ENCODE measurements at regions not wholly inside any gene's neighbourhood (a gene's known extent, or its start where the extent isn't known, plus 50 kb on each side); places are given as distances from the start of the nearest gene placed in this dataset.

DNA sequence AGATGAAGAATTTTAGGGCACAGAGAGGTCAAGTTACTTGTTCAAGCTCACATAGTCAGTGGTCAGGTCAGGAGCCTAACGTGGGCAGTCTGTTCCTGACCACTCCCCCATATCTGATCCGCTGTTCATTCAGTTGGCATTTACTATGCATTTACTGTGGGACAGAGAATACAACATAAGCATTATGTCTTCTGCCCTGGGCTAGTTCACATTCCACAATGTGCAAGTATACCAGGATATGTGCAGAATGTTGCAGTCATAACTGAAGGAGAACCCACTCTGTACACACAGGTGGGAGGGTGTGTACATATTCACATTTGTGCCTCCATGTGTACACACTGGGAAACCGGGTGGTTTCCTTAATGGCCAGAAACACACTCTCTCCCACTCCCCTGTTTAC is 309.6 kb downstream of the PRDM2 start:
- no peaks in the 10 kb centered on the region for H3K27me3 Mint-ChIP-seq (ENCODE audit: unreplicated experiment)
- no peak overlapping the region for H3K4me3 Mint-ChIP-seq (ENCODE audit: unreplicated experiment)
- H3K9me3 Mint-ChIP-seq (ENCODE audit: unreplicated experiment): peaks cover 2% of the 10 kb centered on the region
- no peaks in the 10 kb centered on the region for H3K4me1 Mint-ChIP-seq (ENCODE audit: low read depth, unreplicated experiment)
- peaks cover 7% of the 10 kb centered on the region for H3K36me3 Mint-ChIP-seq (ENCODE audit: unreplicated experiment)
- no peak for DNase-seq
- H3K27ac Mint-ChIP-seq (ENCODE audit: unreplicated experiment): no peak overlapping the region
- TF ChIP-seq, protein P1, sequence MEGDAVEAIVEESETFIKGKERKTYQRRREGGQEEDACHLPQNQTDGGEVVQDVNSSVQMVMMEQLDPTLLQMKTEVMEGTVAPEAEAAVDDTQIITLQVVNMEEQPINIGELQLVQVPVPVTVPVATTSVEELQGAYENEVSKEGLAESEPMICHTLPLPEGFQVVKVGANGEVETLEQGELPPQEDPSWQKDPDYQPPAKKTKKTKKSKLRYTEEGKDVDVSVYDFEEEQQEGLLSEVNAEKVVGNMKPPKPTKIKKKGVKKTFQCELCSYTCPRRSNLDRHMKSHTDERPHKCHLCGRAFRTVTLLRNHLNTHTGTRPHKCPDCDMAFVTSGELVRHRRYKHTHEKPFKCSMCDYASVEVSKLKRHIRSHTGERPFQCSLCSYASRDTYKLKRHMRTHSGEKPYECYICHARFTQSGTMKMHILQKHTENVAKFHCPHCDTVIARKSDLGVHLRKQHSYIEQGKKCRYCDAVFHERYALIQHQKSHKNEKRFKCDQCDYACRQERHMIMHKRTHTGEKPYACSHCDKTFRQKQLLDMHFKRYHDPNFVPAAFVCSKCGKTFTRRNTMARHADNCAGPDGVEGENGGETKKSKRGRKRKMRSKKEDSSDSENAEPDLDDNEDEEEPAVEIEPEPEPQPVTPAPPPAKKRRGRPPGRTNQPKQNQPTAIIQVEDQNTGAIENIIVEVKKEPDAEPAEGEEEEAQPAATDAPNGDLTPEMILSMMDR (IDR thresholded peaks at IDR 0.05; ENCODE audit: partially characterized antibody, unreplicated experiment): no peak

DNA sequence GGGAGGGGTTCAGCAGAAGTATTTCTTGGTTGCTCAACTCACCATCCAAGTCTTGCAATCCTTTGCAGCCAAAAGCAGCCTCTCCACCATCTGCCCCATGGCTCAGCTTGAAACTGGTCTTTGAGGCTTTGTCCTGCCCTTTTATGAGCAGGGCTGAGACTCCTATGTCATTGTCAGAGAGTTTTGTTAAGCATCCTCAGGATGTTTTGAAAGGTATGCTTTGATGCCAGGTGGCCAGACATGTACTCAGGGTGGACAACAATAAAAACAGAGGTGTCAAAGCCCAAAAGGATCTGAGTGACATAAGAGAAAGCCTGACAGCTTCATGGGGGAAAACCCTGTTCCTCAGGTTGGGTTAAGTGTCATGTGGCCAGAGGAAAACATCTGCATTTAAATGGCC is 310.5 kb downstream of the PRDM2 start:
- DNase-seq: no peak
- TF ChIP-seq, protein P1 (IDR thresholded peaks at IDR 0.05; ENCODE audit: partially characterized antibody, unreplicated experiment): no peak
- Mint-ChIP-seq H3K27ac (ENCODE audit: unreplicated experiment) (no peak overlapping the region), H3K4me3 (ENCODE audit: unreplicated experiment) (no peak overlapping the region), H3K9me3 (ENCODE audit: unreplicated experiment) (no peaks in the 10 kb centered on the region), H3K27me3 (ENCODE audit: unreplicated experiment) (no peaks in the 10 kb centered on the region), H3K36me3 (ENCODE audit: unreplicated experiment) (peaks cover 7% of the 10 kb centered on the region), H3K4me1 (ENCODE audit: low read depth, unreplicated experiment) (no peaks in the 10 kb centered on the region)

DNA sequence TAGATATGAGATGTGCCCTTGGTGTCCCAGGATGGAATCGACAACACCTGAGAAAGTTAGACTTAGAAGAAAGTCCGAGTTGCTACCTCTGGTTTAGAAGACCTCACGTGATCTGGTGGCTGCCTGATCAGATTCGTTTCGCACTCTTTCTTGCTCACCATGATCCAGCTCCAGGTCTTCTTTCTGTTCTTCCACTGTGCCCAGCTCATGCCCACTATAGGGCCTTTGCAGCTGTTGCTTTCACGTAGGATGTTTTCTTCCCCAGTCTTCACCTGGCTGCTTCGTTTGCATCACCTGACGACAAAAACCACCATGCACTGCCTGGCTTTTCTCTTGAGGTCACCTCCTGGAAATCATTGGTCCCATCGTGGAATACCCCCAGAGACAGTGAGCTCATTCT is 311.1 kb downstream of the PRDM2 start:
- H3K4me3 Mint-ChIP-seq (ENCODE audit: unreplicated experiment): no peak overlapping the region
- H3K4me1 Mint-ChIP-seq (ENCODE audit: low read depth, unreplicated experiment): no peaks in the 10 kb centered on the region

DNA sequence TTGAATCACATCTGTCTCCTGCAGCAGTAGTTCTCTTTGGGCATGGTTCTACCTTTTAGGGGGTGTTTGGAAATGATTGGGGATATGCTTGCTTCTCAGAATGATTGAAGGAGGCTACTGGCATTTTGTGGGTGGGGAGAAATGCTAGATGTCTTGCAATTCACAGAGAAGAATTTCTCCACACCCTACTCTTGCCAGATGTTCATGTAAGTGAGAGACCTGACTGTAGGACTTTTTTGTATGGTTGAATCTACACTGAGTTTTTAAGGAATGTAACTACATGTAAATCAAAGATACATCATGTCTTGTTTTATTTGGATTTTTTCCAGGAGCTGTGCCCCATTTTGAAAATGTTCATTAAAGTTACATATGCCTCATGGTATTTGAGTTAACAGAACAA is 311.9 kb downstream of the PRDM2 start:
- Mint-ChIP-seq H3K4me1 (ENCODE audit: low read depth, unreplicated experiment) (no peaks in the 10 kb centered on the region), H3K9me3 (ENCODE audit: unreplicated experiment) (no peaks in the 10 kb centered on the region), H3K27me3 (ENCODE audit: unreplicated experiment) (no peaks in the 10 kb centered on the region), H3K4me3 (ENCODE audit: unreplicated experiment) (no peak overlapping the region), H3K36me3 (ENCODE audit: unreplicated experiment) (peaks cover 7% of the 10 kb centered on the region), H3K27ac (ENCODE audit: unreplicated experiment) (no peak overlapping the region)
- DNase-seq: no peak
- TF ChIP-seq, protein P1 (IDR thresholded peaks at IDR 0.05; ENCODE audit: partially characterized antibody, unreplicated experiment): no peak

More for the DNA sequence above, 311.1 kb downstream of the PRDM2 start:
- no peak for DNase-seq
- no peak overlapping the region for H3K27ac Mint-ChIP-seq (ENCODE audit: unreplicated experiment)
- H3K36me3 Mint-ChIP-seq (ENCODE audit: unreplicated experiment): peaks cover 7% of the 10 kb centered on the region
- H3K27me3 Mint-ChIP-seq (ENCODE audit: unreplicated experiment): no peaks in the 10 kb centered on the region
- TF ChIP-seq, protein P1 (IDR thresholded peaks at IDR 0.05; ENCODE audit: partially characterized antibody, unreplicated experiment): no peak
- H3K9me3 Mint-ChIP-seq (ENCODE audit: unreplicated experiment): no peaks in the 10 kb centered on the region

DNA sequence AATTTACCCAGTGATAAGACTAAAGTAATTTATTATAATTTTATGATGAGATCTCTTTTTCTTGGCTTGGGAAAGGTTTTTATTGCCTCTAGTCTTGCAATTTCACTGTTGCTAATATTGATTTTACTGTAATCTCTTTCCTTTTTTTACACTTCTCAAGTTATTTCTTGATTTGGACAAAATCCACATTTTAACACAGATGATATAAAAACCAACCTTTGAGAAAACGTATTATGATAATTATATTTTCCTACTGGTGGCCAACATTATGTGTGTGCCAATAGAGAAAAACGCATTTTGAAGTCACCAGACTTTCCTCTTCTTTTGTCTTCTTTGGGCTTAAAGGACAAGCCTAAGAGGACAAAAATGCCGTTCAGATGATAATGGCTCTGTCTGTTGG is 314.9 kb downstream of the PRDM2 start:
- H3K4me1 Mint-ChIP-seq (ENCODE audit: low read depth, unreplicated experiment): no peaks in the 10 kb centered on the region
- H3K9me3 Mint-ChIP-seq (ENCODE audit: unreplicated experiment): no peaks in the 10 kb centered on the region
- no peak overlapping the region for H3K4me3 Mint-ChIP-seq (ENCODE audit: unreplicated experiment)
- no peak for DNase-seq
- no peaks in the 10 kb centered on the region for H3K36me3 Mint-ChIP-seq (ENCODE audit: unreplicated experiment)
- TF ChIP-seq, protein P1 (IDR thresholded peaks at IDR 0.05; ENCODE audit: partially characterized antibody, unreplicated experiment): no peak
- no peaks in the 10 kb centered on the region for H3K27me3 Mint-ChIP-seq (ENCODE audit: unreplicated experiment)
- no peak overlapping the region for H3K27ac Mint-ChIP-seq (ENCODE audit: unreplicated experiment)

All from glutamatergic neuron (in vitro differentiated cells).